GM04504 (cell line): ENCODE measurements at regions not wholly inside any gene's neighbourhood (a gene's known extent, or its start where the extent isn't known, plus 50 kb on each side); places are given as distances from the start of the nearest gene placed in this dataset.

ENCODE experiments used
- DNase-seq: peaks from one replicate; pipeline ENCODE4 v3.0.0-alpha.2; 2012; ENCODE audit warnings: low read depth

GRCh38 chr14:82362452-82362851 is 828.8 kb upstream of the SEL1L start:
- no peak for DNase-seq

- DNase-seq: no peak
Measured at GRCh38 chr14:82365471-82365870, 831.8 kb upstream of the SEL1L start.

- no peak for DNase-seq
Measured at GRCh38 chr14:82366803-82367202, 833.1 kb upstream of the SEL1L start.

GRCh38 chr14:82379291-82379690 is 845.6 kb upstream of the SEL1L start:
- no peak for DNase-seq

GRCh38 chr14:82385048-82385447 is 851.4 kb upstream of the SEL1L start:
- no peak for DNase-seq

GRCh38 chr14:82387699-82388098 is 854.0 kb upstream of the SEL1L start:
- DNase-seq: no peak

- no peak for DNase-seq
Measured at GRCh38 chr14:82388488-82388887, 854.8 kb upstream of the SEL1L start.

- DNase-seq: no peak
Measured at GRCh38 chr14:82390586-82390985, 856.9 kb upstream of the SEL1L start.

GRCh38 chr14:82394916-82395315 is 861.3 kb upstream of the SEL1L start:
- no peak for DNase-seq

- no peak for DNase-seq
Measured at GRCh38 chr14:82398256-82398655, 864.6 kb upstream of the SEL1L start.

GRCh38 chr14:82403987-82404386 is 870.3 kb upstream of the SEL1L start:
- no peak for DNase-seq

GRCh38 chr14:82410064-82410463 is 876.4 kb upstream of the SEL1L start:
- DNase-seq: no peak

- DNase-seq: no peak
Measured at GRCh38 chr14:82411298-82411697, 877.6 kb upstream of the SEL1L start.

GRCh38 chr14:82412545-82412944 is 878.9 kb upstream of the SEL1L start:
- DNase-seq: no peak

GRCh38 chr14:82414853-82415539 is 881.3 kb upstream of the SEL1L start:
- DNase-seq: no peak

- DNase-seq: no peak
Measured at GRCh38 chr14:82419933-82420332, 886.3 kb upstream of the SEL1L start.

- DNase-seq: no peak
Measured at GRCh38 chr14:82420871-82421270, 887.2 kb upstream of the SEL1L start.

- no peak for DNase-seq
Measured at GRCh38 chr14:82421286-82421685, 887.6 kb upstream of the SEL1L start.

- DNase-seq: no peak
Measured at GRCh38 chr14:82422230-82422629, 888.6 kb upstream of the SEL1L start.

GRCh38 chr14:82425261-82425660 is 891.6 kb upstream of the SEL1L start:
- DNase-seq: no peak

- no peak for DNase-seq
Measured at GRCh38 chr14:82431031-82431430, 897.4 kb upstream of the SEL1L start.

GRCh38 chr14:82432301-82433105 is 898.9 kb upstream of the SEL1L start:
- DNase-seq: no peak

GRCh38 chr14:82438436-82438835 is 904.8 kb upstream of the SEL1L start:
- DNase-seq: no peak

- DNase-seq: no peak
Measured at GRCh38 chr14:82441270-82441669, 907.6 kb upstream of the SEL1L start.
